Calu3 (cell line): ENCODE measurements at regions not wholly inside any gene's neighbourhood (a gene's known extent, or its start where the extent isn't known, plus 50 kb on each side); places are given as distances from the start of the nearest gene placed in this dataset.
"Not testable (repeated sequence)": the region's sequence is repeated elsewhere in the genome, so short reads cannot be mapped to it uniquely, and the experiment has no call there.

ENCODE experiments used
- BruUV-seq: library from RNA; stranded (reverse); fragments of 400-500 nt; replicated peaks from 2 replicates; lab custom pipeline; 2021; lab: Mats Ljungman, UMichigan
- CTCF ChIA-PET: fragments of 300-600 bp; sonication (Branson Sonifier 250); formaldehyde crosslinking; loops from one replicate; lab custom pipeline; 2022; ENCODE audit warnings: antibody characterized with exemption; lab: Charles Lee
- DNase-seq: peaks from one replicate; pipeline ENCODE4 v3.0.0; 2022
- H3K27ac Mint-ChIP-seq: one replicate; pipeline ENCODE4 v1.8.0; 2022; ENCODE audit warnings: mixed read lengths; ENCODE audit not compliant: unreplicated experiment
- H3K27me3 Mint-ChIP-seq: one replicate; pipeline ENCODE4 v1.8.0; 2022; ENCODE audit warnings: mixed read lengths; ENCODE audit not compliant: unreplicated experiment
- H3K36me3 Mint-ChIP-seq: one replicate; pipeline ENCODE4 v1.8.0; 2022; ENCODE audit warnings: mild to moderate bottlenecking, moderate library complexity, mixed read lengths; ENCODE audit not compliant: insufficient read depth, unreplicated experiment
- H3K4me1 Mint-ChIP-seq: one replicate; pipeline ENCODE4 v1.8.0; 2022; ENCODE audit warnings: mild to moderate bottlenecking, low read depth, mixed read lengths; ENCODE audit not compliant: unreplicated experiment
- H3K4me3 Mint-ChIP-seq: one replicate; pipeline ENCODE4 v1.8.0; 2022; ENCODE audit warnings: mild to moderate bottlenecking, low read depth, moderate library complexity, mixed read lengths; ENCODE audit not compliant: unreplicated experiment
- H3K9me3 Mint-ChIP-seq: one replicate; pipeline ENCODE4 v1.8.0; 2022; ENCODE audit warnings: low read depth, mixed read lengths; ENCODE audit not compliant: unreplicated experiment
- intact Hi-C: fragments of 100-400 bp; cut with micrococcal nuclease; formaldehyde crosslinking; loops from one replicate; pipeline ENCODE4 v1.10.0; 2022; ENCODE audit not compliant: unreplicated experiment
- TF ChIP-seq, protein P1 (sequence below): fragments of 200-600 bp; IDR thresholded peaks from one replicate; pipeline ENCODE4 v1.8.0; 2022; ENCODE audit warnings: antibody characterized with exemption; ENCODE audit not compliant: unreplicated experiment

DNA sequence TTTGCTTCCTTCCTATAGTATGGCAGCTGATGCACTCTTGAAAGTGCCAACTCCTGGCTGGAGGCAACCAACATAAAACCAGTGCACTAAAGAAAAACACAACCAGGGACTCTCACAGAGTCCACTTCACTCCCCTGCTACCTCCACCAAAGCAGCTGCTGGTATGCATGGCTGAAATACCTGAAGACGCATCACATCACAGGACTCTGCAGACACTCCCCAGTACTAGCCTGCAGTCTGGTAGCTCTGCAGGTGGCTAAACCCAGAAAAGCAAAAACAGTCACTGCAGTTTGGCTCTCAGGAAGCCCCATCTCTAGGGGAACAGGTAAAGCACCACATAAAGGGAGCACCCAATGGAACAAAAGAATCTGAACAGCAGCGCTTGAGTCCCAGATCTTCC lies 473.0 kb upstream of the SPTLC3 start:
- DNase-seq: no peak
- CTCF ChIA-PET: no interaction called here
- no peak overlapping the region for H3K27ac Mint-ChIP-seq
- no peaks in the 10 kb centered on the region for H3K9me3 Mint-ChIP-seq
- H3K27me3 Mint-ChIP-seq: no peaks in the 10 kb centered on the region
- BruUV-seq: no TSS peak
- intact Hi-C loops: no loop called here
- no peak overlapping the region for H3K4me3 Mint-ChIP-seq
- no peaks in the 10 kb centered on the region for H3K4me1 Mint-ChIP-seq
- no peaks in the 10 kb centered on the region for H3K36me3 Mint-ChIP-seq
- TF ChIP-seq, protein P1, sequence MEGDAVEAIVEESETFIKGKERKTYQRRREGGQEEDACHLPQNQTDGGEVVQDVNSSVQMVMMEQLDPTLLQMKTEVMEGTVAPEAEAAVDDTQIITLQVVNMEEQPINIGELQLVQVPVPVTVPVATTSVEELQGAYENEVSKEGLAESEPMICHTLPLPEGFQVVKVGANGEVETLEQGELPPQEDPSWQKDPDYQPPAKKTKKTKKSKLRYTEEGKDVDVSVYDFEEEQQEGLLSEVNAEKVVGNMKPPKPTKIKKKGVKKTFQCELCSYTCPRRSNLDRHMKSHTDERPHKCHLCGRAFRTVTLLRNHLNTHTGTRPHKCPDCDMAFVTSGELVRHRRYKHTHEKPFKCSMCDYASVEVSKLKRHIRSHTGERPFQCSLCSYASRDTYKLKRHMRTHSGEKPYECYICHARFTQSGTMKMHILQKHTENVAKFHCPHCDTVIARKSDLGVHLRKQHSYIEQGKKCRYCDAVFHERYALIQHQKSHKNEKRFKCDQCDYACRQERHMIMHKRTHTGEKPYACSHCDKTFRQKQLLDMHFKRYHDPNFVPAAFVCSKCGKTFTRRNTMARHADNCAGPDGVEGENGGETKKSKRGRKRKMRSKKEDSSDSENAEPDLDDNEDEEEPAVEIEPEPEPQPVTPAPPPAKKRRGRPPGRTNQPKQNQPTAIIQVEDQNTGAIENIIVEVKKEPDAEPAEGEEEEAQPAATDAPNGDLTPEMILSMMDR: no peak

- intact Hi-C loops: no loop called here
- Mint-ChIP-seq H3K36me3 (no peaks in the 10 kb centered on the region), H3K4me3 (no peak overlapping the region), H3K9me3 (no peaks in the 10 kb centered on the region), H3K27ac (no peak overlapping the region), H3K4me1 (peaks cover 12% of the 10 kb centered on the region), H3K27me3 (no peaks in the 10 kb centered on the region)
- DNase-seq: no peak
- TF ChIP-seq, protein P1: no peak
- CTCF ChIA-PET: interaction anchor here (0.5 to 0.8 kb wide), 2 partner anchors 24 to 733 kb away, joined by 3 to 6 read pairs; no protein-coding TSS in a partner anchor
- BruUV-seq: no TSS peak
Measured at GRCh38 chr20:12554426-12554825, 454.3 kb upstream of the SPTLC3 start.

DNA sequence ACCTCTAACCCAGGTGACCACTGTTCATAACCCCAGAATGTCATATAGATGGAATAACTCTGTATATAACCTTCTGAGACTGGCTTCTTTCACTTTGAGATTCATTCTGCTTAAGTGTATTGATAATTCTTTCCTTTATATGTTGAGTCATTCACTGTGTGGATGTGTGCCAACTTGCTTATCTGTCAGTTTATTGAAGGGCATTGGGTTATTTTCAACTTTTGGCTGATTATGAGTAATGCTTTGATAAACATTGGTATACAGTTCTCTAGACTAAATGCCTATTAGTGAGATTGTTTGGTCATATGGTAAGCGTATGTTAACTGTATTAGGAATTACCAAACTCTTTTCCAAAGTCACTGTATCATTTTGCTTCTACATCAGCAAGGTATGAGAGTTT lies 453.4 kb upstream of the SPTLC3 start:
- H3K27ac Mint-ChIP-seq: no peak overlapping the region
- peaks cover 12% of the 10 kb centered on the region for H3K4me1 Mint-ChIP-seq
- H3K27me3 Mint-ChIP-seq: no peaks in the 10 kb centered on the region
- intact Hi-C loops: no loop called here
- no peak overlapping the region for H3K4me3 Mint-ChIP-seq
- TF ChIP-seq, protein P1: no peak
- H3K9me3 Mint-ChIP-seq: no peaks in the 10 kb centered on the region
- no peaks in the 10 kb centered on the region for H3K36me3 Mint-ChIP-seq
- no TSS peak for BruUV-seq
- peak; percentile 17 for DNase-seq
- CTCF ChIA-PET: interaction anchor here (0.8 kb wide), 1 partner anchor 23 kb away, joined by 3 read pairs; no protein-coding TSS in a partner anchor

GRCh38 chr20:12555849-12556248 lies 452.9 kb upstream of the SPTLC3 start:
- H3K27ac Mint-ChIP-seq, H3K36me3 Mint-ChIP-seq, H3K4me3 Mint-ChIP-seq, H3K9me3 Mint-ChIP-seq, intact Hi-C loops, CTCF ChIA-PET, DNase-seq, BruUV-seq, H3K27me3 Mint-ChIP-seq: not testable (repeated sequence)
- H3K4me1 Mint-ChIP-seq: peaks cover 12% of the 10 kb centered on the region

- Mint-ChIP-seq H3K27ac (no peak overlapping the region), H3K9me3 (no peaks in the 10 kb centered on the region), H3K4me1 (peaks cover 12% of the 10 kb centered on the region), H3K4me3 (no peak overlapping the region), H3K36me3 (no peaks in the 10 kb centered on the region), H3K27me3 (no peaks in the 10 kb centered on the region)
- TF ChIP-seq, protein P1: no peak
- intact Hi-C loops: no loop called here
- DNase-seq: no peak
- CTCF ChIA-PET: interaction anchor here (0.8 kb wide), 1 partner anchor 1610 kb away, joined by 4 read pairs; no protein-coding TSS in a partner anchor
- BruUV-seq: no TSS peak
Measured at GRCh38 chr20:12557224-12557623, 451.5 kb upstream of the SPTLC3 start.
